ENCODE measurements at regions not wholly inside any gene's neighbourhood (a gene's known extent, or its start where the extent isn't known, plus 50 kb on each side); places are given as distances from the start of the nearest gene placed in this dataset.
"Not testable (repeated sequence)": the region's sequence is repeated elsewhere in the genome, so short reads cannot be mapped to it uniquely, and the experiment has no call there.

DNA sequence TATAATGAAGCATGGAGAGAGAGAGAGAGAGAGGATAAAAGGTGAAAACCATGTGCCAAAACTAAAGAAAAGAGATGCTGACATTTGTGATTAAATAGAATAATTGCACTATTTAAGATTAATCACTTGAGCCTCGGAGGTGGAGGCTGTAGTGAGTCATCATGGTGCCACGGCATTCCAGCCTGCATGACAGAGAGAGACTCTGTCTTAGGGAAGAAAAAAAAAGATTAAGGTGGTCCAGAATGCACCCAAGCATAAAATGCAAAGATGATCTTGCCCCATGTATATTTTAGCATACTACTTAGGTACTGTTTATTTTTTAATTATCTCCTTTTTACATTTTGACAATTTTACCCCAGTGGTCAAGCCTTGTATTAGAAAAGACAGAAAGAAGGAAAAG lies 742.5 kb downstream of the SPATA31A1 start:
- not testable (repeated sequence) for DNase-seq (ENCODE audit: low read depth); H3K36me3 ChIP-seq (ENCODE audit: control insufficient read depth, insufficient read depth, low read length); H3K27me3 ChIP-seq (ENCODE audit: control insufficient read depth, insufficient read depth, low read length); H3K4me3 ChIP-seq (ENCODE audit: low read depth, low read length)

DNA sequence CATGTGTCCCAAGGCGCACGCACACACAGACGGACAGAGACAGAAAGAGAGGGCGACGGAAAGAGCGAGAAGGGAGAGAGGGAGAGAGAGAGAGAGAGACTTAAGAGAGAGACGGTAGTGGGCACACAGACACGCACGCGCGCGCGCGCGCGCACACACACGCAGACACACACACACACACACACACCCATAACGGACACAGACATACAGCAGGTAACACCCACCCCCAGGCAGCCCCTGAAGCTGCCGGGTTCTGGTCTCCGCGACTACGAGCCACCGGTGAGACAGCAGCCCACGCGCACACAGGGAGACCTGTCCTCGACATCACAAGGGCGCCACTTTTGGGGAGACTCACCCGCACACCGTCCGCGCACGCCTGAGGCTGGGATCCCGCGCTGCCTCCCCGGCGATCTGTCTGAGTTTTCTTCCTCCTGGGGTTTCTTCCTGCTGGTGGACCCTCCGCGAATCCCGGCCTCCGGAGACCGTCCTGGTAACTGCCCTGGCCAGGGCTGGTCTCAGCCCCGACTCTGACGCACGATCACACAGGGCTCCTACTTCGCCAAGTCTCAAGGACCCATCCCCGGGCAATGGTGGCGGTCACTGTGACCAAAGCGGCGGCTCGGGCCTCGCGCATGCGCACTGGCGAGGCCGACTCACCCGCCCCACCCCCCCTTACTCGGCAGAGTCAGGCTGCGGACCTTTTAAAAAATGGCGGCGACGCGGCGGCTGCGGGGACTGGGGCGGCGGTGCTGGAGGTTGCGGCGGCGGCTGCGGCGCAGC lies 750.7 kb downstream of the SPATA31A1 start:
- H3K4me3 ChIP-seq (ENCODE audit: low read depth, low read length): peak overlapping the region; percentile 76
- peak; percentile 14 for DNase-seq (ENCODE audit: low read depth)
- H3K27me3 ChIP-seq (ENCODE audit: control insufficient read depth, insufficient read depth, low read length); H3K36me3 ChIP-seq (ENCODE audit: control insufficient read depth, insufficient read depth, low read length): not testable (repeated sequence)

DNA sequence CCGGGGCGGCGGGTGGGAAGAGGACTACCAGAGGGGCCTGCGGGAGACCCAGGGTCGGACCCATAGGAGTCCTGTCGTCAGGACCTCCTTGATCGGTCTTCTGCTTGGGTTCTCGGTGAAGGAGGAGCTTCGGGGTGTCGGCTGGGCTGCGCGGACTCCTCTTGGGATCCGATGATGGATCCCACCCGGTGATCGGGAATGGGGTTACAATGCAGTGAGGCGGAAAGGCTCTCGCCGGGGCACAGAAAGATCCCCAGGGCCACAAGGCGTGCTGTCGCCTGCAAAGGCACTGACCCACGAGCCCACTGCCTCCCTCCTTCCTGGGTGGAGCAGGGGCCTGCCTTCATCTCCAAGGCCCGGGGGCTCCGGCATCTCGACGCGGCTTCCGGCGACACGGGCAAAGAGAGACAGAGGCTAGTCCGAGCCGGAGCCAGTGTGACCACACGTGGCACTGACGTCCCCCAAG lies 751.3 kb downstream of the SPATA31A1 start:
- DNase-seq (ENCODE audit: low read depth); H3K27me3 ChIP-seq (ENCODE audit: control insufficient read depth, insufficient read depth, low read length); H3K36me3 ChIP-seq (ENCODE audit: control insufficient read depth, insufficient read depth, low read length): not testable (repeated sequence)
- peak overlapping the region; percentile 76 for H3K4me3 ChIP-seq (ENCODE audit: low read depth, low read length)

DNA sequence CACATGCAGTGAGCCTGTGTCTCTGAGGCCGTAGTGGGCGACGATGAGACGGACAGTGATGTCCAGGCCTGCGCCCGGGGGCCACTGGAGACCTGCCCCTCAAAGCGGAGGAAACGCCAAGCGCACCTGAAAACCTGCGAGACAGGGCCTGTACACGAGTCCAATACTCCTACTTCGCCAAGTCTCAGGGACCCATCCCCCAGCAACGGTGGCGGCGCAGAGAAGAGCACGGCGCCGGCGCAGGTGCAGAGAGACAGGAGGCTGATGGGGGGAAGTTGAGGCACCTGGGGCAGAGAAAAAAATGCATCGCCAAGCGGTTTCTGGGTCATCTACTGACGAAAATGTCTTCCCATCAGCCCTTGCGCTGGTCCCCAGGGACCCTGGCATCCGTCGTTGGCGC lies 751.8 kb downstream of the SPATA31A1 start:
- H3K36me3 ChIP-seq (ENCODE audit: control insufficient read depth, insufficient read depth, low read length); DNase-seq (ENCODE audit: low read depth); H3K27me3 ChIP-seq (ENCODE audit: control insufficient read depth, insufficient read depth, low read length); H3K4me3 ChIP-seq (ENCODE audit: low read depth, low read length): not testable (repeated sequence)

DNA sequence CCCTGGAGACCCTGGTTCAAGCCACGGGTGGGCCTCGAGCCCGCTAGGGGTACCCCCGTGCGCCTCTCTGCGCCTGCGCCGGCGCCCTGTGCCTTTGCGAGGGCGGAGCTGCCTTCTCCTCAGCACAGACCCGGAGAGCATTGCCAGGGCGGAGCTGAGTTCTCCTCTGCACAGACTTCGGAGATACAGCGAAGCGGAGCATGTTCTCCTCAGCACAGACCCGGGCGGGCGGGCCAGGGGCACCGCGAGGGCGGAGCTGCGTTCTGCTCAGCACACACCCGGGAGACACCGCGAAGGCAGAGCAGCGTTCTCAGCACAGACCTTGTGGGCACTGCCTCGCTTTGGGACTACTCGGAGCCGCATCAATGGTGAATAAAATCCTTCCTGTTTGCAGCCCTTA lies 753.0 kb downstream of the SPATA31A1 start:
- not testable (repeated sequence) for H3K4me3 ChIP-seq (ENCODE audit: low read depth, low read length); H3K27me3 ChIP-seq (ENCODE audit: control insufficient read depth, insufficient read depth, low read length); DNase-seq (ENCODE audit: low read depth); H3K36me3 ChIP-seq (ENCODE audit: control insufficient read depth, insufficient read depth, low read length)

DNA sequence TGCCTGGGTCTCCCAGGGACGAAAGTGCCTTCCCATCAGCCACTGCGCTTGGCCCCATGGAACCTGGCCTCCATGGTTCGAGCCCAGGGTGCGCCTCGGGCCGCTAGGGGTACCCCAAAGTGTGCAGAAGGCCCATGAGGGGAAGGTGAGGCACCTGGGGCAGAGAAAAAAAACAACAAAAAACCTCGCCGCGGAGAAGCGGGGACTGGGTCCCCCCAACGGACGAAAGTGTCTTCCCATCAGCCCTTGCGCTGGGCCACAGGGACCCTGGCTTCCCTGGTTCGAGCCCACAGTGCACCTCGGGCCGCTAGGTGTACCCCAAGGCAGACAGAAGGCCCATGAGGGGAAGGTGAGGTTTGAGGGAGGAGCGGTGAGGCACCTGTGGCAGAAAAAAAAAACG lies 755.3 kb downstream of the SPATA31A1 start:
- not testable (repeated sequence) for H3K36me3 ChIP-seq (ENCODE audit: control insufficient read depth, insufficient read depth, low read length); H3K27me3 ChIP-seq (ENCODE audit: control insufficient read depth, insufficient read depth, low read length); H3K4me3 ChIP-seq (ENCODE audit: low read depth, low read length); DNase-seq (ENCODE audit: low read depth)

DNA sequence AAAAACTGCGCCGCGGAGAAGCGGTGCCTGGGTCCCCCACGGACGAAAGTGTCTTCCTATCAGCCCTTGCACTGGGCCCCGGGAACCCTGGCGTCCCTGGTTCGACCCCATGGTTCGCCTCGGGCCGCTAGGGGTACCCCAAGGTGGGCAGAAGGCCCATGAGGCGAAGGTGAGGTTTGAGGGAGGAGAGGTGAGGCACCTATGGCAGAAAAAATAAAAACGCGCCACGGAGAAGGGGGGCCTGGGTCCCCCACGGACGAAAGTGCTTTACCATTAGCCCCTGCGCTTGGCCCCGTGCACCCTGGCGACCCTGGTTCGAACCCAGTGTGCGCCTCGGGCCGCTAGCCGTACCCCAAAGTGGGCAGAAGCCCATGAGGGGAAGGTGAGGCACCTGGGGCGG lies 756.1 kb downstream of the SPATA31A1 start:
- H3K27me3 ChIP-seq (ENCODE audit: control insufficient read depth, insufficient read depth, low read length); H3K36me3 ChIP-seq (ENCODE audit: control insufficient read depth, insufficient read depth, low read length); DNase-seq (ENCODE audit: low read depth): not testable (repeated sequence)

DNA sequence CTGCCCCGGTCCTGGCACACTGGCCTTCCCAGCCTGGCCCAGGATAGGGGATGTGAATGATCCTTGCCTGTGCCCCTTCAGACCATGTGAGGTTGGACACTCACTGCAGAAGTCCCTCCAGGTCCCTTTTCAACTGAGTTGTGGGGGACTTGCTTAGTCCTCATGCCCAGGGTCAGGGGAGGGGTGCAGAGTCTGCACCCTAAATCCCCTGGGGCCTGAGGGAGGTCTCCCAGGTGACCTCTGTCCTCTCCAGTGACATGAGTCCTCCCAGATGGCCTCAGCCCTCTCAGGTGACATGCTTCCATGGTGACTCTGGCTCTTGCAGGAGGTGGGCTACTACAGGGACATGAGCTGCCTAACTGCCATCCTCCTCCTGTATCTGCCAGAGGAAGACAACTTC lies 775.1 kb downstream of the SPATA31A1 start:
- H3K36me3 ChIP-seq (ENCODE audit: control insufficient read depth, insufficient read depth, low read length); H3K4me3 ChIP-seq (ENCODE audit: low read depth, low read length); H3K27me3 ChIP-seq (ENCODE audit: control insufficient read depth, insufficient read depth, low read length); DNase-seq (ENCODE audit: low read depth): not testable (repeated sequence)

More for the DNA sequence above, 756.1 kb downstream of the SPATA31A1 start:
- not testable (repeated sequence) for H3K4me3 ChIP-seq (ENCODE audit: low read depth, low read length)

DNA sequence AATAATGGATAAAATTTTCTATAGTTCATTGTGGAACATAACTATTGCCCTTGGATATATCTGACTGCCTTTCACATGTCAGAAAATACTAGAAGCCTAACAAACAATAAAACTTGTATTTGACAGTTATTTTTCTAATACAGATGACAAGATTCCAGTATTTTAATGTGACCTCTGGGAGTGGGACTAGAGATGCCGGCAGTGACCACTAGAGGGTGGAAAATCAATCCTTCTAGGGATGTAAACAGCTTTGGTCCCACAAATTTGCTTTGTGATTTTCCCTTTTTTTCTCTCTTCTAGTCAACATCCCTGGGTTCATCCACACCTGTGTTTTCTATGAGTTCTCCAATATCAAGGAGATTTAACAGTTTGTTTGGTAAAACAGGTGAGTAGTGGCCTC lies 813.7 kb downstream of the SPATA31A1 start:
- not testable (repeated sequence) for H3K4me3 ChIP-seq (ENCODE audit: low read depth, low read length); H3K36me3 ChIP-seq (ENCODE audit: control insufficient read depth, insufficient read depth, low read length); DNase-seq (ENCODE audit: low read depth); H3K27me3 ChIP-seq (ENCODE audit: control insufficient read depth, insufficient read depth, low read length)

DNA sequence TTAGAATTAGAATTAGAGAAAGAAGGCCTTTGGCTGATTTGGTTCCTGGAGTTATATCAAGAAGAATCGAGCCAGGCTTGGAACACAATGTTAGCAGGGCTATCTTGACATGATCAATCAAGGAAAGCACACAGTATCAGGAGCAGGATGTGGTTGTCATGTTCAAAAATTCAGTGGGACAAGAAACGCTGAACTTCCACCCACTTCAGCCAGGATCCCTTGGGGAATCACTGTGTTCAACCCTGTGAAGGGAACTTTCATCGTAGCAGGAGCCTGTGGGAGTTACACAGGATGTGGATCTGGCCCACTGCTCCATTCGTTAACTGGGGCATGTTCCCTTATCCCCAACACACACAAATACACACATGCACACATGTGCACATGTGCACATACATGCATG lies 817.8 kb downstream of the SPATA31A1 start:
- not testable (repeated sequence) for DNase-seq (ENCODE audit: low read depth); H3K36me3 ChIP-seq (ENCODE audit: control insufficient read depth, insufficient read depth, low read length); H3K4me3 ChIP-seq (ENCODE audit: low read depth, low read length); H3K27me3 ChIP-seq (ENCODE audit: control insufficient read depth, insufficient read depth, low read length)

DNA sequence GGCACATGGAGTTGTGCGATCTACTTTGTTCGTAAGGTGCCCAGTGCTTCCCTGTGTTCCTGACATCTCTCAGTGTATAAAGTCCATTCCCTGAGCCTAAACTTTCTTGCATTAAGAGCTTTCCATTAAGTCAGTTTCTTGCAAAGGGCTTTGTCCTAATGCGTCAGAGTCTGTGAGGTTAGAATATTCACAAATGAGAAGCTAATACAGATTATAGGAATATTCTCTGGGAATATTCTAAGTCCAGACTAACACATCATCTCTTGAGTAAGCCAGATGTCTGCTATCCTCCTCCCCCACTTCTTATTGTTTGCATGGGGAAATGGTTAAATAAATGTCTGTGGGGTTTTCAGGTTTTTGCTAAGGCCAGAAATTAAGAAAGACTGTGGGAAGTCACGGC lies 818.6 kb downstream of the SPATA31A1 start:
- not testable (repeated sequence) for DNase-seq (ENCODE audit: low read depth); H3K4me3 ChIP-seq (ENCODE audit: low read depth, low read length); H3K27me3 ChIP-seq (ENCODE audit: control insufficient read depth, insufficient read depth, low read length); H3K36me3 ChIP-seq (ENCODE audit: control insufficient read depth, insufficient read depth, low read length)

DNA sequence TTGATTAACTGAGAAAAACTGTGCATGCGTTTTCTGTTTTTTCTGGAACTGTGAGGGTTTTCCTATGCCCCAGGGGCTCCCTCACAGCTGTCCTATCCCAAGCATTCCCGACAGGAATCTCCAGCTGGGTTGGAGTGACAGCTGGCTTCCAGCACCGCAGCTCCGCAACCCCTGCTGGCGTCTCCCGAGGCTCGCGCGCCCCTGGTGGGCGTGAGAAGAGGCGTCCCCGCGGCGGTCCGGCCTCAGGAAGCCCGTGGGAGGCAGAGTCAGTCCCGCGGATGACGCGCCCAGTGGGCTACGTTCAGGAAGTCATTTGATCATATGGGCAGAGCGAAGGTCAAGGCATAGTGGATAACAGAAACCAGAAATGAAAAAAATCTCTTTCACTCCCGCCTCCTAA lies 821.9 kb downstream of the SPATA31A1 start:
- DNase-seq (ENCODE audit: low read depth); H3K36me3 ChIP-seq (ENCODE audit: control insufficient read depth, insufficient read depth, low read length); H3K27me3 ChIP-seq (ENCODE audit: control insufficient read depth, insufficient read depth, low read length); H3K4me3 ChIP-seq (ENCODE audit: low read depth, low read length): not testable (repeated sequence)

DNA sequence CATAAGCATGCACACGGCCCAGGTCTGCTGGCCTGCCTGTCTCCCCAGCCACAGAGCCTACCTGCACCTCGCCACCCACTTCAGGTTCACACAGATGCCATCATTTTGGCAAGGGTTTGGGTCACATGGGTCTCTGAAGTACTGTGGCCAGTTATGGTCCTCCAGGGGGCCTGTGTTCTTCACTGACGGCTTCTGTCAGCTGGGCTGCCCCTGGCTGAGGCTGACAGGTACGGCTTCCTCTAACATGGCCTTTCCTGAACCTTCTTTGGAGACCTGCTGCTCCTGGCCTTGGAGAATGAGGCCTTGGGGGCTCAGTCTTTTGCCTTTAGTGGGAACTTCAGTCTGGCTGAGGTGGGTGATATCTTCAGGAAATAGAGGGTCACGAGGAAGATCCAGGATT lies 835.9 kb downstream of the SPATA31A1 start:
- not testable (repeated sequence) for H3K27me3 ChIP-seq (ENCODE audit: control insufficient read depth, insufficient read depth, low read length); H3K4me3 ChIP-seq (ENCODE audit: low read depth, low read length); H3K36me3 ChIP-seq (ENCODE audit: control insufficient read depth, insufficient read depth, low read length); DNase-seq (ENCODE audit: low read depth)

DNA sequence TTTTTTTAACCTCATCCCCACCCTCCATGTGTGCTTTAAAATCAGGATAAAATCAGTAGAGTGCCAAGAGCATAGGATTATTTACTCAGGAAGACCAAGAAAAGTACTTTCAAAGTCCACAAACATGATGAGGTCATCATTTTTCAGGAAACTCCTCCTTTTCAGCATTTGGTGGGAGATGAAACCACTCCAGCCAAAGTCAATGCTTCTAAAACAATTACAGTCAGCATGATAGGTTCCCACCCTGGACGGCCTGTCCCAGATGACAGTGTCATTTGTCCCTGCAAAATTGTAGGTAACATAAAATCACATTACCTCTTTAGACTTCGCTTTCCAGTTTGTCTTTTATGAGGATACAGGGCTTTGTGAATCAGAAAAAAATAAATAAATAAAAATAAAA lies 836.7 kb downstream of the SPATA31A1 start:
- DNase-seq (ENCODE audit: low read depth); H3K4me3 ChIP-seq (ENCODE audit: low read depth, low read length); H3K36me3 ChIP-seq (ENCODE audit: control insufficient read depth, insufficient read depth, low read length); H3K27me3 ChIP-seq (ENCODE audit: control insufficient read depth, insufficient read depth, low read length): not testable (repeated sequence)

DNA sequence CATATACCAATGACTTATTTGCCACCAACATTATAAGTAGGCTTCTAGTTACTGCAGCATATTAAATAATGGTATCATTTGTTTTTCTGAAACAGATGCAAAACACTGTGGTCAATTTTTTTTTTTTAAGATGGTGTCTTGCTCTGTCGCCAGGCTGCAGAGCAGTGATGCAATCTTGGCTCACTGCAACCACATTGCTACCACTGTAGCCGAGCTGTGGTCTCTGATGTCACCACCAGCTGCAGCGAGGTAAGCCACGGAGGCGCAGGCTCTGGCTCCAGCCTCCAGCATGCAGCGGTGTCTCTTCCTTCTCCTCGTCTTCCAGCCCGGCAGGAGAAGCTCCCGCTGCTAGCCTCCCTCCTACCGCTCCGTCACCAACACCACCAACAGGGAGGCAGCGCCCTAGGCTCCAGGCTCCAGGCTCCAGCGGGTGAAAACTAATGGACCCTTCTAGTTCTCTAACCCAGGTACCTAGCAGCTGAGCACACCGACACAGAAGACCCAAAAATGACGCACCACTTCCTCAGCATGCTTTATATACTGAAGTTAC lies 840.8 kb downstream of the SPATA31A1 start:
- DNase-seq (ENCODE audit: low read depth); H3K4me3 ChIP-seq (ENCODE audit: low read depth, low read length); H3K36me3 ChIP-seq (ENCODE audit: control insufficient read depth, insufficient read depth, low read length); H3K27me3 ChIP-seq (ENCODE audit: control insufficient read depth, insufficient read depth, low read length): not testable (repeated sequence)

Measured in kidney epithelial cell (primary cell).